Testis (tissue), 2 donors: ENCODE measurements at regions not wholly inside any gene's neighbourhood (a gene's known extent, or its start where the extent isn't known, plus 50 kb on each side); places are given as distances from the start of the nearest gene placed in this dataset.

ENCODE experiments used
- POLR2A ChIP-seq: fragments of 450-650 bp; IDR thresholded peaks from one replicate; pipeline ENCODE4 v1.6.1; 2017; ENCODE audit warnings: antibody characterized with exemption, mild to moderate bottlenecking, moderate library complexity
- TF ChIP-seq, protein P1 (sequence below), 3 experiments: fragments of 450-650 bp in 2 of 3; fragments of 200-600 bp in 1 of 3; sonication (generic) in 1 of 3; IDR thresholded peaks; one replicate each; pipeline ENCODE4 v1.5.1; 2016 to 2019; ENCODE audit warnings: antibody characterized with exemption in 3 of 3, mild to moderate bottlenecking in 2 of 3, moderate library complexity in 1 of 3

DNA sequence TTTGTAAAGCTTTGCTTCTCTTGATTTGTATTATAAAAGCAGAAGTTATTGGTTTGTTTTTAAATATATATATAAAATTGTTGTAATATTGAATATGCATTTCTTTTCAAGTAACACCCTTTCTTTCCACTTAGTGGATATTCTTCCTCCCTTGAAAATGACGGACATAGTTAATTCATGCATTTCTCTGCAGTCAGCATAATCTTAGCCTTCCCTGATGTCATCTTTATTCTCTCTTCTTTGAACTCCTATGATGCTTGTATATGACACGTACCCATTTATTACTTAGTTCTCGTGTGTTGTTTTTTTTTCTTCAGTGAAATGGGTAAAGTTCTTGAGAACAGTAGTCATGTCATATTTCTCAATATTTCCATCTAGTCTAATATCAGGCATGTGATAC is 191.2 kb downstream of the MDFIC start:
- TF ChIP-seq, protein P1, sequence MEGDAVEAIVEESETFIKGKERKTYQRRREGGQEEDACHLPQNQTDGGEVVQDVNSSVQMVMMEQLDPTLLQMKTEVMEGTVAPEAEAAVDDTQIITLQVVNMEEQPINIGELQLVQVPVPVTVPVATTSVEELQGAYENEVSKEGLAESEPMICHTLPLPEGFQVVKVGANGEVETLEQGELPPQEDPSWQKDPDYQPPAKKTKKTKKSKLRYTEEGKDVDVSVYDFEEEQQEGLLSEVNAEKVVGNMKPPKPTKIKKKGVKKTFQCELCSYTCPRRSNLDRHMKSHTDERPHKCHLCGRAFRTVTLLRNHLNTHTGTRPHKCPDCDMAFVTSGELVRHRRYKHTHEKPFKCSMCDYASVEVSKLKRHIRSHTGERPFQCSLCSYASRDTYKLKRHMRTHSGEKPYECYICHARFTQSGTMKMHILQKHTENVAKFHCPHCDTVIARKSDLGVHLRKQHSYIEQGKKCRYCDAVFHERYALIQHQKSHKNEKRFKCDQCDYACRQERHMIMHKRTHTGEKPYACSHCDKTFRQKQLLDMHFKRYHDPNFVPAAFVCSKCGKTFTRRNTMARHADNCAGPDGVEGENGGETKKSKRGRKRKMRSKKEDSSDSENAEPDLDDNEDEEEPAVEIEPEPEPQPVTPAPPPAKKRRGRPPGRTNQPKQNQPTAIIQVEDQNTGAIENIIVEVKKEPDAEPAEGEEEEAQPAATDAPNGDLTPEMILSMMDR (IDR thresholded peaks at IDR 0.05), result no peak
- TF ChIP-seq POLR2A, result no peak
